Middle frontal gyrus (tissue), 1 donor: ENCODE measurements at regions not wholly inside any gene's neighbourhood (a gene's known extent, or its start where the extent isn't known, plus 50 kb on each side); places are given as distances from the start of the nearest gene placed in this dataset.
"Not testable (repeated sequence)": the region's sequence is repeated elsewhere in the genome, so short reads cannot be mapped to it uniquely, and the experiment has no call there.

ENCODE experiments used
- DNase-seq: peaks from one replicate; pipeline ENCODE4 v3.0.0-alpha.2; 2015; ENCODE audit warnings: low spot score; ENCODE audit errors: extremely low spot score

DNA sequence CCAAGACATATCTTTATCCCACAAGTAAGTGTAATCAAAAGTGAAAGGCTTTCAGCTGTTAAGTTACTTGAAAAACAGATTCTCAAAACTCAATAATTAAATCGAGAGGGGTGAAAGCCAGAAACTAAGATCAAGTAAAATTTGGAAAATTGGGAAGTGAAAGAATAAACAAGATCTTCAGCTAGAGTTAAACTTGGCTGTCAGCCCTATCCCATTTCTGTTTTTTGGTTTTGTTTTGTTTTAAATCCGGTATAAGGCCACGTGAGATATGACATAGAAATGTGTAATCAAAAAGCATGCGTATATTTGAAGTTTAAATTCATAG, 856.8 kb downstream of the STIM2 start:
- no peak for DNase-seq

GRCh38 chr4:27720010-27720766, 859.5 kb downstream of the STIM2 start:
- no peak for DNase-seq

DNA sequence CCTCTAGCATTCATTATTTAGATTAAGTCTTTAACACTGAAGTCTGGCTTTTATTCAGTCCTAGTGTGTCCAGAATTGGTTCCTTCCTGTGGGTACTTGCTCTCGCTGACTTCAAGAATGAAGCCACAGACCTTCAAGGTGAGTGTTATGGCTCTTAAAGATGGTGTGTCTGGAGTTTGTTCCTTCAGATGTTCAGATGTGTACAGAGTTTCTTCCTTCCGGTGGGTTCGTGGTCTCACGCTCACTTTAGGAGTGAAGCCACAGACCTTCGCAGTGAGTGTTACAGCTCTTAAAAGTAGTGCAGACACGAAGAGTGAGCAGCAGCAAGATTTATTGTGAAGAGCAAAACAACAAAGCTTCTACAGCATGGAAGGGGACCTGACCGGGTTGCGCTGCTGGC, 860.6 kb downstream of the STIM2 start:
- no peak for DNase-seq

DNA sequence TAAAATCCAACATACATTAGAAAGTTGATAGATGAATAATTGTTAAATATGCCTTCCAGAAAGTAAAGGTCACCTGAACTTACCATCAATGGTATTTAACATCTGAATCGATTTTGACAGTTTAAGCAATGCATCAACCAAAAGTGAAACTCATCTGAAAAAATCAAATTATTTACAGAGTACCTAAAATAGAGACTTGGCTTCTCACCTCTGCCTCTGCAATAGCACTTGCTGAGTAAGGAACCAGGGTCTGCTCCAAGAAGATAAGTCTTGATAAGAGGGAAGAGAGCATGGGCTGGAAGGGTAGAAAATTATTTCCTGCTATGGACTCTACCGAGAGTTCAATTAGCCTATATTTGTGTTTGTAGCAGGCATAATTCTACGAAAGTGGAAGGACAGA, 868.3 kb downstream of the STIM2 start:
- DNase-seq, result no peak

- no peak for DNase-seq
Measured at GRCh38 chr4:27742816-27743215, 882.2 kb downstream of the STIM2 start.

- DNase-seq, result no peak
Measured at GRCh38 chr4:27759611-27760575, 899.3 kb downstream of the STIM2 start.

GRCh38 chr4:27763830-27764525, 903.3 kb downstream of the STIM2 start:
- no peak for DNase-seq

GRCh38 chr4:27764526-27764837, 903.8 kb downstream of the STIM2 start:
- no peak for DNase-seq

DNA sequence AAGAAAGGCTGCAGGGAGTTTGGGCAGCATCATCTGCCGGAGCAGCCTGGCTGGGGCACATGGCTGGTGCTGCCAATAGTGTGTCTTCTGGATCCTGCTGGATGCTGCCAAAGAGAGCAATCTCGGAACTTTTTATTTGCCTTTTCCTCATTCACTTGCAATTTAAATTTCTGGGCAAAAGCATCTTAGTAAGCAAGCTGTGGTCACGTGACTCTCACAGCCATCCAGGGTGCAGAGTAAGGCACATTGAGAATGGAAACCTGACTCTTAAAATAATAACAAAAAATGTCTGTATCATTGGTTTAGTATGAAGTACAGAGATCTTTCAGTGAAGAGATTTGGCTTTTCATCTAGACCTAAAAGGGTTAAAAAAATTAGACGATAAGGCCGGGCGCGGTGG, 910.3 kb downstream of the STIM2 start:
- no peak for DNase-seq

DNA sequence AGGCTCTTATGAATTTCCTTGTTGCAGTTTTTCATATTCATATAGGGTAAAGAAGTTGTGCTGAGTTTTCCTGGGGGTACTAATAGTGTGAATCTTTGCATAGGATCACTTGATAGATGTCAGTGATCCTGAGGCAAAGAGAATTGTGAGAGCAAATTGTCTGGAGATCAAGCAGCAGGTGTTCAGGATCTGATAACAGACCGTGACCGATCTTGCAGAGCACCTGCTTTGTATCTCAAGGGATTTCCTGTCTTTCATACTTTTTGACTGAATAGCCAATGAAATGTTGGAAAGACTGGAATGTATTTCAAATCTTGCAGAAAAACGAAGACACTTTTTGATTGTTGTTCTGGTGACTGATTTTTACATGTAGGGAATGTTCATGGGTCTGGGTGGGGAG, 914.5 kb downstream of the STIM2 start:
- DNase-seq, result no peak

- DNase-seq, result no peak
Measured at GRCh38 chr4:27779827-27780226, 919.2 kb downstream of the STIM2 start.

GRCh38 chr4:27787195-27787594, 926.6 kb downstream of the STIM2 start:
- DNase-seq, result no peak

DNA sequence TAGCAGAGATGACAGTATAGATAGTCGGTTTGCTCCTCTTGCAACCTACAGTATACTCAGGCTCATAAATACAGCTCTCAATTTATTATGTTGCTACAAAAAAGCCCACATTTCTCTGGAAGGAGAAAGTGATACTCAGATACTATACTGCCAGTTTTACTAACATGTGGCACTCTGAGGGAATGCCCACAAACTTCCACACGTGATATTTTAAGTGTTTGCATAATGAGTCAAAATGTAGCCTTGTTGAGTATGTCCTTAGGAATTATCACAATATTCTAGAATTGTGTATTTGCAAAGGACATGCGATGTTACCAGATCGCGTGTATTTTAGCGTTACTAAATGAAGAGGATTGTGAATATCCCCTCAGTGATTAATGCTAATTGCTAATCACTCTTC, 929.1 kb downstream of the STIM2 start:
- DNase-seq, result no peak

- DNase-seq, result no peak
Measured at GRCh38 chr4:27790911-27791310, 930.3 kb downstream of the STIM2 start.

GRCh38 chr4:27791640-27792039, 931.0 kb downstream of the STIM2 start:
- DNase-seq, result no peak

- no peak for DNase-seq
Measured at GRCh38 chr4:27807207-27807606, 946.6 kb downstream of the STIM2 start.

DNA sequence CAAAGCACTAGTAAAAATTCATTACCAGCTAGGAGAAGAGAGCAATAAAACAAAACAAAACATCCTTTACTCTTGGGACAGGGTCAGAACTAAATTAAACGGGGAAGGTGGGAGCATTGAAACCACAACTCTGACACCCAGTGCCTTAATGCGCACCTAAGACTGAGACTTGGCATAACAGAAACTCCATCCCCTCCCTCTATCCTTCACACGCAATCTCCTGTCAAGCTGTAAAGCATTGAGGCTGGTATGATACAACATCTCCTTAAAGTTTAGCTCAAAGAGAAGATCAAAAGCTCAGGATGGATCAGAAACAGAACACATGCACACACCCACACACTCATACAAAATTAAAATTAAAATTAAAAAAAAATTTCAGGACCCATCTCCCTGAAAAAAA, 951.3 kb downstream of the STIM2 start:
- no peak for DNase-seq

DNA sequence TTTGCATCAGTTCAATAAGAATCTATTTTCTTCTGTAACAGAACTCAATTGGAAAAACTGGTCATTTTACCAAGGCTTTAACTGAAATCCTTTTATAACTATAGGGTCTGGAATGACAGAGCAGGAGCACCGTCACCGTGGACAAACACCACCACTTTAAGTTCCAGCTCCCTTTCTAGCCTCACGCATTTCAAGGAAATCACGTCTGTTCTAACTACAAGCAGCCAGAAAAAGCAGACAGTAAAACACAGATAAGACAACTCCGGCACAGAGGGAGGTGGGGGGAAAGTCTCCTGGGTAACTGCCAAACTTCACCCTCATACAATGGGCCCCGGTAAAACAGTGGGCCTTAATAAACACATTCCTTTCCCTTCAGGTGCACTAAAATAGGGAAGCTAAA, 952.6 kb downstream of the STIM2 start:
- DNase-seq, result not testable (repeated sequence)

DNA sequence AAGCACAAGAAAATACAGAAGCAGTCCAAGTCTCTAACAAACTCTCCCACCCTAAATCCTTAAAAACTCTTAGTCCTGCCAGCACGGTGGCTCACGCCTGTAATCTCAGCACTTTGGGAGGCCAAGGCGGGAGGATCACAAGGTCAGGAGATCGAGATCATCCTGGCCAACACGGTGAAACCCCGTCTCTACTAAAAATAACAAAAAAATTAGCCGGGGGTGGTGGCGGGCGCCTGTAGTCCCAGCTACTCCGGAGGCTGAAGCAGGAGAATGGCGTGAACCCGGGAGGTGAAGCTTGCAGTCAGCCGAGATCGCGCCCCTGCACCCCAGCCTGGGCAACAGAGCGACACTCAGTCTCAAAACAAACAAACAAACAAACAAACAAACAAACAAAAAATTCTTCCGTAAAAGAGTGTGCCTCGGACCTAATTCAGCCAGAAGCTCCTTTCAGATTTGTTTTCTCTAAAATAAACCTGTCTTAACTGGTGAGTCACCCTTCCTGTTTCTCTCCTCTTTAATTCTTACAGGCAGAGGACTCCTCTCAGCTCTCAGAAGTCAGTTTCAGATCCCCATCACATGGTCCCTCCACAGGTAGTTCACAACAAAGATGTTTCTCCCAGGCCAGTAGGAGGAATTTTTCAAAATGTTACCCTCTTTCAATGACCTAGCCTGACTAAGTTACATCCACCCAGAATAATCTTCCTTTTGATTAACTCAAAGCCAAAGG, 953.2 kb downstream of the STIM2 start:
- not testable (repeated sequence) for DNase-seq

GRCh38 chr4:27819246-27819645, 958.6 kb downstream of the STIM2 start:
- no peak for DNase-seq

DNA sequence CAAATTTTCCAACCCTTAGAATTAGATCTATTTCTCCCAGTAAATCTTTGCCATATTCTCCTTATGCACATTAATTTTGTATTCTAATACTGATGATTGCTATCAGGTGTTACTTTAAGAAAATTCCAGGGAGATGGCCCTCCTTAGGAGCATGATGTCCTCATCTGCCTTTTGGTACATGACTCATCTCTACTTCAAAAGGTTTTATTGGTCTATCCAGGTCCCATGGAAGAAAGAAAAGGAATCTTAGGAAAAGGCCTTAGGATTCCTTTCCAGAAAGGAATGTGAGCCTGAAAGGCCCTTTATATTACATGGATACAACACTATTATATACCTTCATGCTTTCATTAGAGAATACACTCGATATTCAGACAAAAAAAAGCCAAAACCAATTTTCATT, 968.2 kb downstream of the STIM2 start:
- no peak for DNase-seq

DNA sequence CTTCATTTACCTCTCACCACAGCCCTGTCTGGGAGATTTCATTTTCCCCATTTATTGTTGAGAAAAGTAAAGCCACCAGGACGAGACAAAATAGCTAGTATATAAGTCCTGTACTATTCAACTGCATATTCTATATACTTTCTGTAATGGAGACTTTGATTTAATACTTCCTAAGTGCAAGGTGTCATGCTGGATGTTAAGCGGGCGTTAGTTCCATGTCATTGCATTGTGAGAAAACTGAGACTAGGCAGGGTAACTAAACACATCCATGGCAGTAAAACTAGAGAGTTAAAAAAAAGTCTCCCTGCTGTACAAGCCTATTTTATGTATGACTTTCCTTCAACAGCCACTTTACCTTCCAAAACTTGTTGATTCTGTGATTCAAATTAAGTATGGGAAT, 969.6 kb downstream of the STIM2 start:
- DNase-seq, result no peak
